ENCODE measurements at regions not wholly inside any gene's neighbourhood (a gene's known extent, or its start where the extent isn't known, plus 50 kb on each side); places are given as distances from the start of the nearest gene placed in this dataset.

DNA sequence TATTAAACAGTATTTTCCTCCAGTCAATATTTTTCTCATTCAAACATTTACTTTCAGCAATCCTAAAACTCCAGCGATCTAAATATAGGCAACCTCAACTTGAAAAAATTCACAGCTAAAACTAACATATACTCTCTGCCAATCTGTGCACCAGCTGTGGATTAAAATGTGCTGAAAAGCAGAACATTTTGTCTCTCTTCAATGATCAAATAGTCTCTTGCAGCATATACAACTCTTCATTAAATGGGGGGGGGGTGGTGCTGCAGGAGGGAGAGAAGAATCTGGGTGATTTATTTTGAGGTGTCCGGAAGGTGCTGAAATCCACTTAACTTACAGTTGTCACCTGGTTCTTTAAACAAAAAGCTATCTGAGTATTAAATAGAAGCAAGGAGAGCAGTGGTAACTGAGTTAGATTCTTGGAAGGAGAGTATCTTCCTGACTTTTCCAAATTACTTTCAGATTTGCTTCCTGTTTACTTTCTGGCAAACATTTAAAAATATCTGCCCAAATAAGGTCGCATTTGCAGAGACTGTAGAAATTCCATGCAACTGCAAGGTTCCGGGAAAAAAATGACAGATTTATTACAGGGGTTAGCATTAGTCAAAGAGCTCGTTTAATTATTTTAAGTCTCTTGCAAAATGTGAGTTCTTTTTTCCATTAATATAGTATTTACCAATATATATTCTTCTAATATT, 904.7 kb upstream of the ACVR2A start:
- no peak for DNase-seq
- Mint-ChIP-seq H3K27me3 (no peaks in the 10 kb centered on the region), H3K4me1 (no peaks in the 10 kb centered on the region), H3K4me3 (no peak overlapping the region), H3K27ac (no peak overlapping the region), H3K36me3 (ENCODE audit: low read depth) (no peaks in the 10 kb centered on the region), H3K9me3 (no peaks in the 10 kb centered on the region)
- intact Hi-C loops (cut with micrococcal nuclease), result no loop called here

DNA sequence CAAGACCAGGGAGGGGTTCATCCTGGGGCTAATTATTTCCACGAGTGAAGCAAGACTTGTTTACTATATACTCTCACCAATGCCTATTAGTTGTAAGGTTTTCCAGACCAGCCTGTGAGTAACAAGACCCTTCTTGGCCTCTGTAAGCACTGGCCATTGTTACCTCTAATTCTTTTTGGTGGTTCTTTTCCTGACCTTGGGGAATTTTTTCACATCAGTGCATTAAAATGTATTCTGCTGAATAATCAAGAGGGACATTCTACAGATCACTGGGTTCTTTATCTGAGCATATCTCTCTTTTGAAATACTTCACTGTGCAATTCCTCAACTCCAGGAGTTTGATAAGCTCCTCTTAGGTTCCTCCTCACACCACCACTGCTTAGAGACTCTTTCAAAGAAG, 909.9 kb upstream of the ACVR2A start:
- no peaks in the 10 kb centered on the region for H3K4me1 Mint-ChIP-seq
- H3K9me3 Mint-ChIP-seq, result no peaks in the 10 kb centered on the region
- DNase-seq, result no peak
- intact Hi-C loops (cut with micrococcal nuclease), result no loop called here
- no peak overlapping the region for H3K4me3 Mint-ChIP-seq
- H3K27me3 Mint-ChIP-seq, result no peaks in the 10 kb centered on the region
- no peak overlapping the region for H3K27ac Mint-ChIP-seq
- no peaks in the 10 kb centered on the region for H3K36me3 Mint-ChIP-seq (ENCODE audit: low read depth)

DNA sequence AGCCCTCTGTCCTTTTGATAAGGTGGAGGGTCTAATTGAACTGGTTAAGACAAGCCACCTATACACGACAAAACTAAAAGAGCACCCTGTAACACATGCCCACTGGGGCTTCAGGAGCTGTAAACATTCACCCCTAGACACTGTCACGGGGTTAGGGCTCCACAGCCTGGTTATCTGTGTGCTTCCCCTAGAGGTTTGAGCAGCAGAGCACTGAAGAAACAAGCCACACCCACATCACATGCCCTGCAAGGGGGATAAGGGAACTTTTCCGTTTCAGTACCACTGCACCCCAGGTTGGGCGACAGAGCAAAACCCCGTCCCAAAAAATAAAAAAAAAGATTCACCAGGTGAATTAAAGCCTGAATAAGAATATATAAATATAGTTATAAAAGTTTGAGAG, 913.7 kb upstream of the ACVR2A start:
- no peaks in the 10 kb centered on the region for H3K36me3 Mint-ChIP-seq (ENCODE audit: low read depth)
- no peaks in the 10 kb centered on the region for H3K27me3 Mint-ChIP-seq
- no peaks in the 10 kb centered on the region for H3K4me1 Mint-ChIP-seq
- intact Hi-C loops (cut with micrococcal nuclease), result no loop called here
- no peak for DNase-seq
- no peaks in the 10 kb centered on the region for H3K9me3 Mint-ChIP-seq
- H3K27ac Mint-ChIP-seq, result no peak overlapping the region
- no peak overlapping the region for H3K4me3 Mint-ChIP-seq

DNA sequence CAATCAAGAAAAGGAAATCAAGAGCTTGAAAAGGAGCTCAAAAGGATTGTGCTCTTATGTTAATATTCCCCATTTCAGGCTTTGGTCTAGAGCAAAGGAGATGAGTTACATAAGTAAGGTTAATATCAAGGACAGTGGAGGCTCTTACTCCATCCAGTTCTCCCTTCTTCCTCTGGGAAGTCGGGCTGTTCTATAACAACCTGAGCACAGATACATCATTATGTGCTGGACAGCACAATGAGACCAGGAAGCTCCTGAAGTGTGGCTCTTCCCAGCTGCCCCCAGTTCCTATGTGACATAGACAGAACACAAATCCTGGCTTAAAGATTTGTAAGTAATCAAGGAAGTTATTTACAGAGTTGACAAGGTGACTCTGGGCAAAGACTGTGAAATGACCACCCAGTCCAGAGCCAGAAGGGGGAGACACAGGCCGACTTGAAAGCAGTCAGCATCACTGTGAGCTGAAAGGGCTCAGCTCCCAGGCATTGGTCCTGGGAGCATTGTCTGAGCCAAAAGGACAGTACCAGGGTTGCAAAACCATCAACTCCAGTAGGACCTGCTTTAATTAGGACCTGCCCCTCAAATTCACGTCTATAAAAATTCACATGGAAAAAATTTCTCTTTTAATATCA, 917.6 kb upstream of the ACVR2A start:
- Mint-ChIP-seq H3K9me3 (no peaks in the 10 kb centered on the region), H3K27me3 (no peaks in the 10 kb centered on the region), H3K4me1 (no peaks in the 10 kb centered on the region), H3K36me3 (ENCODE audit: low read depth) (no peaks in the 10 kb centered on the region), H3K27ac (no peak overlapping the region), H3K4me3 (no peak overlapping the region)
- no peak for DNase-seq
- intact Hi-C loops (cut with micrococcal nuclease), result no loop called here

DNA sequence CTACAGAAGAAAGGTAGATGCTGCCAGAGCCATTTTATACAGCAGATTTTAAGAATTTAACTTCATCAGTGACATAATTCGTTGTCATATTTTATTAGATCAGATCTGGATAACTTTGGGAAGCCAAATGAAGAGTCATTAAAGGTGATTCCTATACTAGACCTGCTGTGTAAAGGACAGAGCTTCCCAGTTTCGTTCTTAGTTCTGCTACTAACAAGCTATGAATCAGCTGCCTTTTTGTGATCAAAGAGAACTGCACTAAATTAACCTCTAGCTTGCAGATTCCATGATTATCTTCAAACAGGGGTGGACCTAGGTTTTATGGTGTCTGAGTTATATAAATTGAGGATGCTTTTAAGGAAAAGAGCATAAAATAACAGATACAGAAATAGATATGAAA, 926.5 kb upstream of the ACVR2A start:
- no peaks in the 10 kb centered on the region for H3K36me3 Mint-ChIP-seq (ENCODE audit: low read depth)
- no peak overlapping the region for H3K27ac Mint-ChIP-seq
- H3K4me1 Mint-ChIP-seq, result no peaks in the 10 kb centered on the region
- H3K4me3 Mint-ChIP-seq, result no peak overlapping the region
- H3K9me3 Mint-ChIP-seq, result no peaks in the 10 kb centered on the region
- H3K27me3 Mint-ChIP-seq, result no peaks in the 10 kb centered on the region
- DNase-seq, result no peak
- intact Hi-C loops (cut with micrococcal nuclease), result no loop called here

DNA sequence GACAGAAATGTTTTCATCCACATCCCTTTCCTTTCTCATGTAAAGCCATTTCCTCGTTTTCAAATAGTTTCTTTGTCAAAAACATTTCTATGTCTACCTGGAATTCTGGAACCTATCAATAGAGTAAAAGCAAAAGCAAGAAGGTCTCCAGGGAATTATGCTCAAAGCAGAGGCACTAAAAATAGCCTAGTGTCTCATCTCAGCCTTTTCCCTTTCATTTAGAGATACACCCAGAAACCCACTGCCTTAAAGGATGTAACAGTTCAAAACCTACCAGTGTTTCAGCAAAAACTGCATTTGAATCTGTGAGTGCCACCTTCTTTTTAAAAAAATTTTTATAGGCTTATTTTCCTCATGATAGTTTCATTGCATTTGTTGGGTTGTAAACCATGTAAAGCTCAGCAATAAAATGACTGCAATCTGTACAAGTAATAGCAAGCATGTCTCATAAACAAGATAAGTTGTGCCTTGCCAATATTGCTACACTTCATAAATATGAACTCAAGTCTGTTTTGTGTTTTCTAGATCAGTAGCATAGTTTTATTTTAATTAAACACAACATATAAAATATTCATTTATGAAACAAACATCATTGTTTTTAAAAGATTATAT, 927.3 kb upstream of the ACVR2A start:
- Mint-ChIP-seq H3K36me3 (ENCODE audit: low read depth) (no peaks in the 10 kb centered on the region), H3K4me3 (no peak overlapping the region), H3K27ac (no peak overlapping the region), H3K4me1 (no peaks in the 10 kb centered on the region), H3K9me3 (no peaks in the 10 kb centered on the region), H3K27me3 (no peaks in the 10 kb centered on the region)
- intact Hi-C loops (cut with micrococcal nuclease), result no loop called here
- DNase-seq, result no peak

DNA sequence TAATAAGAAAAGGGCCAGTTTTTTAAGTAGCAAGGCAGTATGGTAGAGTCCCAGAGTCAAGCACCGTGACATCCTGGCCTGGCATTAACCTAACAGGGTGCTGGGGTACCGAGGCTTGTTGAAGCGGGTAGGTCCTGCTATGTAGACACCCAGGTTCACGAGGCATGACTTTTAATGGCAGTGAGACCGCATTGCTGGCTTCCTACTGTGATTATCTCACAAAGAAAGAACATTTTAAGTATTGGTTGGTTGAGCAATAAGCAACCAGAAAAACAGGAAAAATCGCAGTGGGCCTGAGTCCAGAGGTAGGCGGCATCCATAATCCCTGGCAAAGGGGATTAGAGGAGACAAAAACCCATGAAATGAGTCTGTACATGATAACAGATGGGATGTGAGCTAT, 927.9 kb upstream of the ACVR2A start:
- Mint-ChIP-seq H3K36me3 (ENCODE audit: low read depth) (no peaks in the 10 kb centered on the region), H3K4me3 (no peak overlapping the region), H3K27me3 (no peaks in the 10 kb centered on the region), H3K9me3 (no peaks in the 10 kb centered on the region), H3K4me1 (no peaks in the 10 kb centered on the region), H3K27ac (no peak overlapping the region)
- intact Hi-C loops (cut with micrococcal nuclease), result no loop called here
- no peak for DNase-seq

DNA sequence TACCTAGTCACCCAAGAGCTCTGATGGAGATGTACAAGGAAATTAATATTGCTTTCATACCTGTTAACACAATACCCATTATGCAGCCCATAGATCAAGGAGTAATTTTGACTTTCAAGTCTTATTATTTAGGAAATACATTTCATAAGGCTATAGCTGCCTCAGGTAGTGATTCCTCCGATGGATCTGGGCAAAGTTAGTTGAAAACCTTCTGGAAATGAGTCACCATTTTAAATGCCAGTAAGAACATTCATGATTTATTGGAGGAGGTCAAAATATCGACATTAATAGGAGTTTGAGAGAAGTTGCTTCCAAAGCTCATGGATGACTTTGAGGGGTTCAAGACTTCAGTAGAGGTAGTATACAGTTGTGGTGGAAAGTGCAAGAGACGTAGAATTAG, 931.4 kb upstream of the ACVR2A start:
- H3K27ac Mint-ChIP-seq, result no peak overlapping the region
- H3K27me3 Mint-ChIP-seq, result no peaks in the 10 kb centered on the region
- no peaks in the 10 kb centered on the region for H3K36me3 Mint-ChIP-seq (ENCODE audit: low read depth)
- H3K4me1 Mint-ChIP-seq, result no peaks in the 10 kb centered on the region
- intact Hi-C loops (cut with micrococcal nuclease), result no loop called here
- DNase-seq, result no peak
- H3K9me3 Mint-ChIP-seq, result no peaks in the 10 kb centered on the region
- no peak overlapping the region for H3K4me3 Mint-ChIP-seq

DNA sequence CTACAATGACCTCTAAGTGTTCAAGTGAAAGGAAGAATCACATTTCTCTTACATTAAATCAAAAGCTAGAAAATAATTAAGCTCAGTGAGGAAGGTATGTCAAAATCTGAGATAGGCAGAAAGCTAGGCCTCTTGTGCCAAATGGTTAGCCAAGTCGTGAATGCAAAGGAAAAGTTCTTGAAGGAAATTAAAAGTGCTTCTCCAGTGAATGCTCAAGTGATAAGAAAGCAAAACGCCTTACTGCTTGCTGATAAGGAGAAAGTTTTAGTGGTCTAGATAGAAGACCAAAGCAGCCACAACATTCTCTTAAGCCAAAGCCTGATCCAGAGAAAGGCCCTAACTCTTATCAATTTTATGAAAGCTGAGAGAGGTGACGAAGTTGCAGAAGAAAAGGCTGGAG, 932.3 kb upstream of the ACVR2A start:
- Mint-ChIP-seq H3K4me1 (no peaks in the 10 kb centered on the region), H3K4me3 (no peak overlapping the region), H3K27ac (no peak overlapping the region), H3K27me3 (no peaks in the 10 kb centered on the region), H3K36me3 (ENCODE audit: low read depth) (no peaks in the 10 kb centered on the region), H3K9me3 (no peaks in the 10 kb centered on the region)
- no peak for DNase-seq
- intact Hi-C loops (cut with micrococcal nuclease), result no loop called here

DNA sequence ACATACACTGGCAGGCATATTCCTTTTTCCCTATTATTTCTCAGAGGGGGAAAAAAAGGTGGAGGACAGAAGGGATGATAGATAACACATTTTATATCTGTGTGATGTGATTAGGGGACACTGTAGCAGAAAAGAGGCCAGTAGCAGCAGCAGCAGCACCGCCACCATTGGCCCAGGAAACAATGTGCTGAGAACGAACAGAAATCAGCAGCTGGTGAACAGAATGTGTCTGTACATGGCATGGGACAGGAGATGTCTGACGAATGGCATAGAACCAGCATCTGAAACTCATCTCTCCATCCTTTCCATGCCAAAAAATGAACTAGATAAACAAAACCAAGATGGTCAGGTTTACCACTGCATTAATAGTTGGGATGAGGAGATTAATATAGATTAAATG, 936.1 kb upstream of the ACVR2A start:
- Mint-ChIP-seq H3K4me1 (no peaks in the 10 kb centered on the region), H3K36me3 (ENCODE audit: low read depth) (no peaks in the 10 kb centered on the region), H3K9me3 (no peaks in the 10 kb centered on the region), H3K27ac (no peak overlapping the region), H3K27me3 (no peaks in the 10 kb centered on the region), H3K4me3 (no peak overlapping the region)
- intact Hi-C loops (cut with micrococcal nuclease), result no loop called here
- no peak for DNase-seq

DNA sequence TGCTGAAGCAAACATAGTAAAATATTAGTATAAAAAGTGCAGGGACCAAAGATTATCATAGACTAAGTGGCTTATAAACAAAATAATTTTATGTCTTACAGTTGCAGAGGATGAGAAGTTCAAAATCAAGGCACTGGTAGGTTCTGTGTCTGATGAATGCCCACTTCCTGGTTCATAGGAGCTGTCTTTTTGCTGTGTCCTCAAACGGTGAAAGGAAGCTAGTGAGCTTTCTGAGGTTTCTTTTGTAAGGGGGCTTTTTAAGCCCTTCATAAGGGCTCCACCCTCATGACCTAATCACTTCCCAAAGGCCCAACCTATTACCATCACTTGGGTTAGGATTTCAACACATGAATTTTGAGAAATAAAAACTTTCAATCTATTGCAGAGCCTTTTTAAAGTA, 946.7 kb upstream of the ACVR2A start:
- Mint-ChIP-seq H3K4me3 (no peak overlapping the region), H3K27ac (no peak overlapping the region), H3K27me3 (peaks cover 2% of the 10 kb centered on the region), H3K9me3 (no peaks in the 10 kb centered on the region), H3K4me1 (no peaks in the 10 kb centered on the region), H3K36me3 (ENCODE audit: low read depth) (no peaks in the 10 kb centered on the region)
- intact Hi-C loops (cut with micrococcal nuclease), result no loop called here
- DNase-seq, result no peak

DNA sequence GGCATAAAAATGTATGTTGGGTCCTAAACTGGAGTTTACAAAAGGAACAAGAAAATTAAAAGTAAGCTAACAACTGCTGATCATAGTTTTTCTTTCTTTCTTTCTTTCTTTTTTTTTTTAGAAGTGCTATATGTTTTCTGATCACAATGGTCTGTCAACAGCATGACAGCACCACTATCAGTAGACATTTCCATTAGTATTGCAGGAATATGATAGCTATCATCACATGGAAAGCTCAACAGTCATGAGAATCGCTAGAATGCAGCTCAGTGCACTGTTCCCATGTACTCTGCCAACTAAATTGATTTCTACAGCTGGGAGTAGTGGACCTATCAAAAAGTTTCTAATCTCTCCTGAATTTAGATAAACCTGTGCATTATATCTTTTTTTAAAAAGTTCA, 950.3 kb upstream of the ACVR2A start:
- no peaks in the 10 kb centered on the region for H3K9me3 Mint-ChIP-seq
- DNase-seq, result no peak
- no peaks in the 10 kb centered on the region for H3K36me3 Mint-ChIP-seq (ENCODE audit: low read depth)
- H3K27ac Mint-ChIP-seq, result no peak overlapping the region
- H3K27me3 Mint-ChIP-seq, result peaks cover 2% of the 10 kb centered on the region
- intact Hi-C loops (cut with micrococcal nuclease), result no loop called here
- H3K4me1 Mint-ChIP-seq, result no peaks in the 10 kb centered on the region
- no peak overlapping the region for H3K4me3 Mint-ChIP-seq

DNA sequence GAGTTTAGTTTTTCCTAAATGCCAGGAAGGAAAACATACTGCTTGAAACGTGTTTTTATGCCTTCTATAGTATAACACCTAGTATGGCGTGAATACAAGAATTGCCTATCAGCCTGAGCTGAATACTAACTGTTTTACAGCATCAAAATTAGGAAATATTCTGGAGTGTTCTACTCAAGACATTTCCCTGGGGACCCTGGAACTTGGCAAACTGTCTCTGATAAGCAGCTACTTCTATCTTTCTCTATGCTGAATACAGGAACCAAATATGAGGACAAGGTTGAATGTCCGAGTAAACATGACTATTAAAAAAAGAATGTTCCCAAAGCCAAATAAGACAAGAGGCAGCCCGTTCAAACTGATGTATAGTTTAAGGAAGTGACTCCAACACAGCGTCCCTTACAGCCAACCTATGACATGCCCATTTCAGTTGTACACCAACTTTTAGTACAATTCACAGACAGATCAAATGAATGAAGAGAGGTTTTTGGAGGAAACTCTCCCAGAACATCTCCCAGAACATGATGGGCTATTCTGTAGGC, 951.3 kb upstream of the ACVR2A start:
- peaks cover 2% of the 10 kb centered on the region for H3K27me3 Mint-ChIP-seq
- intact Hi-C loops (cut with micrococcal nuclease), result no loop called here
- no peaks in the 10 kb centered on the region for H3K36me3 Mint-ChIP-seq (ENCODE audit: low read depth)
- no peak overlapping the region for H3K27ac Mint-ChIP-seq
- DNase-seq, result no peak
- no peak overlapping the region for H3K4me3 Mint-ChIP-seq
- H3K4me1 Mint-ChIP-seq, result no peaks in the 10 kb centered on the region
- no peaks in the 10 kb centered on the region for H3K9me3 Mint-ChIP-seq

DNA sequence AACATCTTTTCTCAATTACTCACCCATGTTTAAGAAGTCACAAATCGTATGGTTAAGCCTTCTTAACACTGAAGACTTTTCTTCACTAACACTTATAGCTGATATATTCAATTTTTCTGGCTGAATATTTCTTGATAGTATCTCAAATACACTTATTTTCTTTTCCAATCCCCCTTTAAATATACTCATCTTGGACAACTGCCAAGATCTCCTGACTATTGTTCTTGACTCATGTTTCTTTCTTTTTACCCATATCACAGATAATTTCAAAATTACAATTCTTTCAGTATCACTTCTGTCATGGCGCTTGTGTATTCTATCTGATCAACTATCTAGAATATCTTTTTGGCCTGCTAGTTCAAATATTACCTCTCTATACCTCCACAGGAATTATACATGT, 954.3 kb upstream of the ACVR2A start:
- no peaks in the 10 kb centered on the region for H3K36me3 Mint-ChIP-seq (ENCODE audit: low read depth)
- no peaks in the 10 kb centered on the region for H3K4me1 Mint-ChIP-seq
- intact Hi-C loops (cut with micrococcal nuclease), result no loop called here
- no peak overlapping the region for H3K27ac Mint-ChIP-seq
- no peak for DNase-seq
- H3K4me3 Mint-ChIP-seq, result no peak overlapping the region
- H3K27me3 Mint-ChIP-seq, result no peaks in the 10 kb centered on the region
- no peaks in the 10 kb centered on the region for H3K9me3 Mint-ChIP-seq
